IMR-90 (cell line): ENCODE measurements at regions not wholly inside any gene's neighbourhood (a gene's known extent, or its start where the extent isn't known, plus 50 kb on each side); places are given as distances from the start of the nearest gene placed in this dataset.

Experiments
- ATAC-seq: fragments of 200-7000 bp; cut with Tn5 transposase; 2 replicates; pipeline ENCODE4 v1.9.1; 2020; ENCODE audit warnings: low read depth, mild to moderate bottlenecking, moderate library complexity
- BruUV-seq: library from RNA; stranded (reverse); fragments of 400-500 nt; replicated peaks from 2 replicates; lab custom pipeline; 2021; lab: Mats Ljungman, UMichigan
- CTCF ChIA-PET: fragments of 300-600 bp; formaldehyde crosslinking; extraction: SDS; loops from one replicate; lab custom pipeline; 2021; ENCODE audit warnings: antibody characterized with exemption; lab: Yijun Ruan, JAX
- POLR2A ChIA-PET: fragments of 300-600 bp; sonication (Branson Sonifier 250); formaldehyde crosslinking; loops from one replicate; lab custom pipeline; 2022; ENCODE audit warnings: antibody characterized with exemption; ENCODE audit not compliant: unreplicated experiment; lab: Charles Lee
- DNase-seq: peaks from one replicate; pipeline ENCODE4 v3.0.0; 2013
- H2AFZ ChIP-seq: replicated peaks from 2 replicates; pipeline ENCODE3; 2013; ENCODE audit warnings: low read length, mild to moderate bottlenecking; ENCODE audit not compliant: poor library complexity
- H2AK5ac ChIP-seq: 2 replicates; pipeline ENCODE4 v1.6.1; 2013; ENCODE audit warnings: low read depth, low read length, inconsistent platforms
- H2AK9ac ChIP-seq: replicated peaks from 2 replicates; pipeline ENCODE3; 2013; ENCODE audit warnings: mild to moderate bottlenecking, low read depth, low read length, moderate library complexity; ENCODE audit not compliant: poor library complexity
- H2BK120ac ChIP-seq: 2 replicates; pipeline ENCODE4 v1.6.1; 2013; ENCODE audit warnings: low read depth, low read length, inconsistent platforms
- H2BK15ac ChIP-seq: 3 replicates; pipeline ENCODE4 v1.6.1; 2013; ENCODE audit warnings: low read depth, low read length, inconsistent platforms
- H2BK20ac ChIP-seq: 2 replicates; pipeline ENCODE4 v1.6.1; 2013; ENCODE audit warnings: low read depth, mild to moderate bottlenecking, inconsistent platforms, low read length, moderate library complexity
- H2BK5ac ChIP-seq: 2 replicates; pipeline ENCODE4 v1.6.1; 2013; ENCODE audit warnings: mild to moderate bottlenecking, low read depth, low read length, inconsistent platforms; ENCODE audit not compliant: poor library complexity, severe bottlenecking
- H3K14ac ChIP-seq: replicated peaks from 2 replicates; pipeline ENCODE4 v1.6.1; 2013; ENCODE audit warnings: low read depth, low read length, inconsistent platforms
- H3K18ac ChIP-seq: 2 replicates; pipeline ENCODE4 v1.6.1; 2013; ENCODE audit warnings: low read depth, low read length, control low read depth
- H3K23ac ChIP-seq: 2 replicates; pipeline ENCODE4 v1.6.1; 2013; ENCODE audit warnings: low read depth, low read length, inconsistent platforms
- H3K27ac ChIP-seq: 2 replicates; pipeline ENCODE4 v1.5.1; 2013; ENCODE audit warnings: mild to moderate bottlenecking, control low read depth, low read length; ENCODE audit not compliant: insufficient read depth
- H3K27me3 ChIP-seq: 2 replicates; pipeline ENCODE4 v1.6.1; 2013; ENCODE audit warnings: low read length; ENCODE audit not compliant: control insufficient read depth, insufficient read depth
- H3K36me3 ChIP-seq: 2 replicates; pipeline ENCODE4 v1.6.1; 2013; ENCODE audit warnings: low read length, mixed read lengths; ENCODE audit not compliant: control insufficient read depth, insufficient read depth
- H3K4ac ChIP-seq: 2 replicates; pipeline ENCODE4 v1.6.1; 2013; ENCODE audit warnings: low read depth, low read length, inconsistent platforms
- H3K4me1 ChIP-seq: 2 replicates; pipeline ENCODE4 v1.6.1; 2013; ENCODE audit warnings: low read length, mixed read lengths; ENCODE audit not compliant: control insufficient read depth, insufficient read depth
- H3K4me2 ChIP-seq: 2 replicates; pipeline ENCODE4 v1.6.1; 2013; ENCODE audit warnings: low read depth, mild to moderate bottlenecking, control low read depth, low read length, moderate library complexity
- H3K4me3 ChIP-seq: 2 replicates; pipeline ENCODE4 v1.5.1; 2013; ENCODE audit warnings: low read depth, mild to moderate bottlenecking, control low read depth, low read length, moderate library complexity; ENCODE audit not compliant: insufficient read depth
- H3K56ac ChIP-seq: 2 replicates; pipeline ENCODE4 v1.6.1; 2013; ENCODE audit warnings: low read length, inconsistent platforms; ENCODE audit not compliant: insufficient read depth; ENCODE audit errors: extremely low read depth
- H3K79me1 ChIP-seq, 2 experiments: 2 replicates each; pipeline ENCODE4 v1.6.1; 2013; ENCODE audit warnings: low read length in 2 of 2, inconsistent platforms in 1 of 2, low read depth in 1 of 2
- H3K9ac ChIP-seq: 2 replicates; pipeline ENCODE4 v1.6.1; 2013; ENCODE audit warnings: low read depth, low read length, control low read depth
- H3K9me1 ChIP-seq: 2 replicates; pipeline ENCODE4 v1.6.1; 2013; ENCODE audit warnings: low read length, inconsistent platforms; ENCODE audit not compliant: insufficient read depth
- H3K9me3 ChIP-seq: 2 replicates; pipeline ENCODE4 v1.6.1; 2013; ENCODE audit warnings: low read length; ENCODE audit not compliant: control insufficient read depth, insufficient read depth
- H4K20me1 ChIP-seq: 2 replicates; pipeline ENCODE4 v1.6.1; 2013; ENCODE audit warnings: low read length, inconsistent platforms; ENCODE audit not compliant: insufficient read depth
- H4K5ac ChIP-seq: 2 replicates; pipeline ENCODE4 v1.6.1; 2013; ENCODE audit warnings: mild to moderate bottlenecking, low read depth, low read length, control low read depth
- H4K8ac ChIP-seq, 2 experiments: 2 replicates each; pipeline ENCODE4 v1.6.1; 2013; ENCODE audit warnings: low read depth in 2 of 2, low read length in 2 of 2, control low read depth in 1 of 2, inconsistent platforms in 1 of 2
- H4K91ac ChIP-seq: 2 replicates; pipeline ENCODE4 v1.6.1; 2013; ENCODE audit warnings: low read depth, low read length, inconsistent platforms; ENCODE audit not compliant: insufficient read depth
- CHD1 ChIP-seq: IDR thresholded peaks from 2 replicates; pipeline ENCODE4 v1.6.1; 2012; ENCODE audit warnings: low read depth, low read length, improper control_type of control experiment
- MAFK ChIP-seq: IDR thresholded peaks from 2 replicates; pipeline ENCODE4 v1.6.1; 2012; ENCODE audit warnings: low read depth, low read length, improper control_type of control experiment
- MAZ ChIP-seq: IDR thresholded peaks from 2 replicates; pipeline ENCODE4 v1.6.1; 2012; ENCODE audit warnings: low read depth, mild to moderate bottlenecking, low read length, improper control_type of control experiment, moderate library complexity, borderline replicate concordance
- POLR2A ChIP-seq: IDR thresholded peaks from 2 replicates; pipeline ENCODE4 v1.6.1; 2012; ENCODE audit warnings: mild to moderate bottlenecking, low read depth, low read length
- RAD21 ChIP-seq: IDR thresholded peaks from 2 replicates; pipeline ENCODE4 v1.6.1; 2012; ENCODE audit warnings: low read length, improper control_type of control experiment
- WGBS, 2 experiments: methylation state at CpG; one replicate each; pipeline versions ENCODE4 v1.1.5 to v1.1.7; 2013; ENCODE audit warnings: missing lambda C conversion rate in 2 of 2; ENCODE audit not compliant: insufficient read length in 1 of 2; ENCODE audit errors: extremely low coverage in 2 of 2; 5-methylcytosine and 5-hydroxymethylcytosine counted together
- dilution Hi-C: fragments of 300-500 bp; cut with HindIII; formaldehyde crosslinking; loops from one replicate; pipeline ENCODE4 v1.14.3; 2018; ENCODE audit warnings: low sequenced_read_pairs; ENCODE audit not compliant: unreplicated experiment
- in situ Hi-C: fragments of 300-500 bp; cut with MboI; formaldehyde crosslinking; loops from 3 replicates; pipeline ENCODE4 v1.14.3; 2019; ENCODE audit warnings: low sequenced_read_pairs, inconsistent platforms, mixed read lengths
- intact Hi-C: fragments of 100-400 bp; cut with micrococcal nuclease; formaldehyde crosslinking; loops from 2 replicates; pipeline ENCODE4 v1.10.0; 2022

DNA sequence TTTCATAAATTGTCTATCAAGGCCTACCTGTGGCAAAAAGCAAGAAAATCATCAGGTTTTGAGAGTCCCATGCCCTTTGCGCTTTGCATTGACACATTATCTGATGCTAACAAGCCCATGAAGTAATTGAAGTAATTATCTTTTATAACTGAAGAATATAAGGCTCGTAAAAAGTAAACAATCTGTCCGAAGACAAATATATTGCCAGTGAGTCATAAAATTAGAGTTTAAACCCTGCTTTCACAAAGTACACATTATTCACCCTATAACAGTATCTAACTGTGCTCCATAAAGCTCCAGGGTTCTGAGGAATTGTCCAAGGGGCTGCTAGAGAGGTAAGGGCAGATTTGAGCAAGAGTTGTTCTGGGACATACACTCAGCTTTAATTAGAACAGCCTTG, 102.3 kb upstream of the PPP1R3A start:
- no peak overlapping the region for H2AK9ac ChIP-seq
- dilution Hi-C loops, result no loop called here
- in situ Hi-C loops, result no loop called here

More for the DNA sequence above, 102.3 kb upstream of the PPP1R3A start:
- no peak overlapping the region for H3K27ac ChIP-seq
- H3K56ac ChIP-seq, result no peak overlapping the region
- ChIA-PET POLR2A (no interaction called here), CTCF (interaction anchor here (0.6 to 1.1 kb wide), 3 partner anchors 162 to 974 kb away, joined by 3 read pairs; no protein-coding TSS in a partner anchor)
- BruUV-seq, result no TSS peak
- no peak overlapping the region for H3K4me2 ChIP-seq
- H3K27me3 ChIP-seq, result no peaks in the 10 kb centered on the region
- no peak overlapping the region for H4K5ac ChIP-seq
- H3K9me1 ChIP-seq, result peaks cover 3% of the 10 kb centered on the region; the same call in 1 of the 2 replicates
- no peaks in the 10 kb centered on the region for H3K36me3 ChIP-seq
- H3K9me3 ChIP-seq, result no peaks in the 10 kb centered on the region
- no peak overlapping the region for H3K18ac ChIP-seq
- no peaks in the 10 kb centered on the region for H3K79me1 ChIP-seq
- ATAC-seq, result peak; percentile 65
- H3K4me1 ChIP-seq, result no peaks in the 10 kb centered on the region
- intact Hi-C loops, result loop anchor here (5.0 to 10.0 kb wide), 2 partner anchors 249 to 514 kb away; no protein-coding TSS in a partner anchor
- no peak overlapping the region for H2BK5ac ChIP-seq
- WGBS, 2 experiments, result no CpG with 5 or more reads among the region's 3 CpGs
- no peak overlapping the region for H3K23ac ChIP-seq
- H3K4ac ChIP-seq, result no peak overlapping the region
- no peaks in the 10 kb centered on the region for H4K20me1 ChIP-seq
- no peak overlapping the region for H3K14ac ChIP-seq
- H2AK5ac ChIP-seq, result no peak overlapping the region
- no peak overlapping the region for H3K4me3 ChIP-seq
- no peak overlapping the region for H2BK120ac ChIP-seq
- H4K8ac ChIP-seq, result no peak overlapping the region
- no peak for TF ChIP-seq MAZ
- no peak for TF ChIP-seq MAFK
- TF ChIP-seq CHD1, result no peak
- TF ChIP-seq RAD21, result no peak
- TF ChIP-seq POLR2A, result no peak
- no peak overlapping the region for H3K9ac ChIP-seq
- DNase-seq, result peak; percentile 7
- H2BK15ac ChIP-seq, result no peak overlapping the region
- H2BK20ac ChIP-seq, result no peak overlapping the region
- H2AFZ ChIP-seq, result no peak overlapping the region
- no peak overlapping the region for H4K91ac ChIP-seq
